ENCODE measurements at regions not wholly inside any gene's neighbourhood (a gene's known extent, or its start where the extent isn't known, plus 50 kb on each side); places are given as distances from the start of the nearest gene placed in this dataset.

- TF ChIP-seq CTCF (conservative IDR thresholded peaks at IDR 0.05; ENCODE audit: low read length) (no peak), EZH2phosphoT487 (IDR thresholded peaks at IDR 0.05; ENCODE audit: borderline replicate concordance) (no peak)
These were observed 141.9 kb downstream of the CYRIA start for GRCh38 chr2:16523711-16524110.
